GM19025 (cell line): ENCODE measurements at regions not wholly inside any gene's neighbourhood (a gene's known extent, or its start where the extent isn't known, plus 50 kb on each side); places are given as distances from the start of the nearest gene placed in this dataset.
"Not testable (repeated sequence)": the region's sequence is repeated elsewhere in the genome, so short reads cannot be mapped to it uniquely, and the experiment has no call there.

Experiments
- ATAC-seq: cut with Tn5 transposase; IDR thresholded peaks from one replicate; pipeline ENCODE4 v1.9.1; 2021; ENCODE audit warnings: mild to moderate bottlenecking, low read depth, moderate library complexity; ENCODE audit not compliant: unreplicated experiment

- no peak for ATAC-seq
Observed at GRCh38 chr4:101439926-101440325, 92.6 kb upstream of the PPP3CA start.

DNA sequence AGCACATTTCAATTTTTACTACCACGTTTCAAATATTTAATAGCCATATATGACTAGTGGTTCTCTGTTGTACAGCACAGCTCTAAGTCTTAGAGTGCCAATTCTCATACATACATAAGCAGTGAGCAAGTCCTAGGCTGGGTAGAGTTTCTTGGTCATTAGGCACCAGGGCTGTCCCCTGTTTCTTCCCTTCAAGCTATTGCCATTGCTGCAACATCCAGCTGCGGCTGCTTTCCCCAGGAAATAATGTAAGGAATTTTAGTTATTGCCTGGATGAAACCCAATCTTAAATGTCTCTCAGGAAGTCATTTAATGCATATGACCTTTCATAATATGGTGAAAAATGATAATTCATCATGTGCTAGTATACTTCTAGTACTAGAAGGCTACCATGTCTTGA is 74.1 kb upstream of the PPP3CA start:
- ATAC-seq, result no peak

DNA sequence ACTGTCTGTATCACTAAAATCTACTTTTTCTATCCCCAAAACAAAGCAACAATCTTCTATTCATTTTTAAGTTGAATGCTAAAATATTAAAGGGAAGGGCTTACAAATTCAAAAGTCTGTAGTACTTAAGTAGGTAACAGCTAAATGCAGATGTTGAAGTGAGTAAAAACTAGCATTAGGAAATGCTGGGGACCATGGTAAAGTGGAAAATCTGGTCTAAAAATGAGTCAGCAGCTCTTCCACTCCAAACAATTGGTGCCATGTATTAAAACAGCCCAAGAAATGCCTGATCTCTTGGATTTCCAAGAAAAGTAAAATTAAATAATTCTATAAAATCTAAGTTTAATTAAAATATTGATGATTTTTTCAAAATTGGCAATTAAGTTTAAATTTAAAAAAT is 73.3 kb upstream of the PPP3CA start:
- ATAC-seq, result no peak

- peak; percentile 50 for ATAC-seq
Observed at GRCh38 chr4:101419336-101420135, 72.2 kb upstream of the PPP3CA start.

DNA sequence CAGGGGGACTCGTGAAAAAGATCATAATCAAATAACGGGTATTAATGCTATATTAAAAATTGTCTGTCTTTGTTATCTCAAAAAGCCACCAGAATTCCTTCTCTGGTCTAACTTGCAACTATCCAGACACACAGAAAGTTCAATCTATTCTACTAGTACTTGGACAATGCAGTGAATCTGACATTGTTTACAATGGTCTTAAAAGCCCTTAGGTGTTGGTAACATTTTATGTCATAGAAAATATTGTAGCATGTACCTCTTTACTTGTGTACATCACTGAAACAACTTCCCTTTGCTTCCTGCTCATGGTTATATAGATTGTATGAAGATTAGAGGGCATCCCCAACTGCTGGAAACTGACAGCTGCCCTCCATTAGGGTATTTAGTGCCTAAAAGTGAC is 71.1 kb upstream of the PPP3CA start:
- ATAC-seq, result no peak

- ATAC-seq, result peak; percentile 65
Observed at GRCh38 chr4:101418055-101418454, 70.7 kb upstream of the PPP3CA start.

GRCh38 chr4:101417046-101417445 is 69.7 kb upstream of the PPP3CA start:
- ATAC-seq, result no peak

DNA sequence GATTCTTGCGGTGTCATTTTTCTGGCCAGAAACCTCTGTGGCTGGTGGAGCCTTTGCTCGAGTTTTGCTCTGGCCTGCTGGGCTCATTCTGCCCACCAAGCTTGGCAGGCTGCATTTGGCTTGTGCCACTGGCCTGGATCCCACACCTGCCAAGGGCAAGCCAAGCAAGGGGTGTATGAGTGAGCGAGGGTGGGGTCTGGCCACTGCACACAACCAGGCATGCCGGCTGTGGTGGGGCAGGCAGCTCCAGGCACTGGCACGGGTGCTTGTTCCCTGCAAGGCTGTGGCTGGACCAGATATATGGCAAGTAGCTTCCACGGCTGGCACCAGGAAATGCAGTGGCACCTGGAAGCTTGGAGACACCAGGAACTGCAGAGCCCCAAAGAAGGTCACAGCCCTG is 68.6 kb upstream of the PPP3CA start:
- ATAC-seq, result no peak

GRCh38 chr4:101414496-101414895 is 67.2 kb upstream of the PPP3CA start:
- no peak for ATAC-seq

DNA sequence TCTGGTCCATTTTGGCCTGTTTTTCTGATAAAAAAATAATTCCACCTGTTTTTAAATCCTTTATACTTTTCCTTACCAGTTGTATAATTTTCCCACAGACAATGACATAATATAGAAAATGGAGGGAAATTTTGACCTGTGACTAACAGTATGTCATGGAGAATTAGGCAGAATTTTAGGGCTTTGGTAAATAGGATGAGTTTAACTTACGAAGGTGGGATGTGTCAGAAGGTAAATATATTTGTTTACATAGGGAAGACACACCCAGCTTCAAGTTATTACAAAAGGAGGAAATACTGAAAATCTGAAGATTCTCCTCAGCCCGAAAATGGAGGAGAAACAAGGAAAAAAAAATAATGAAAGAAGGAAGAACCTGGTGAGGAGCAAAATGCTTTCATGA is 64.6 kb upstream of the PPP3CA start:
- ATAC-seq, result no peak

GRCh38 chr4:101411281-101411910 is 64.1 kb upstream of the PPP3CA start:
- ATAC-seq, result not testable (repeated sequence)

DNA sequence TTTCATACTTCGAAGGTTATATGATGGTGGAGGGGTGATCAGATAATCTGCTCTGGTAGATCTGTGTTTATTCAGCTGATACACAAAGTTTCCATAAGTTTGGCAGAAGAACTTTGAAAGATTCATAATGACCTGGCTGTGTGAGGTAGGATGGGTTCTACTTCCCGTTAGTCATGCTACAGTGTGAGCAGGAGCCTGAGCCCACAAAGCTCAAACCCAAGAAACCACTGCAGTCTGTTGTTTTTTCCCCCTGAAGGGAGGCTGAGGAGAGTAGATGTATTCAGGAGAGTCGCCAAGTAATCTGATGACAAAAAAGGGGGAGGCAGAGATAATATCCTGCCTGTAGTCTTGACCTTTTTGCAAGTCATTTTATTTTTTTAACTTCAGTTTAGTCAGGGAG is 52.8 kb upstream of the PPP3CA start:
- ATAC-seq, result no peak

DNA sequence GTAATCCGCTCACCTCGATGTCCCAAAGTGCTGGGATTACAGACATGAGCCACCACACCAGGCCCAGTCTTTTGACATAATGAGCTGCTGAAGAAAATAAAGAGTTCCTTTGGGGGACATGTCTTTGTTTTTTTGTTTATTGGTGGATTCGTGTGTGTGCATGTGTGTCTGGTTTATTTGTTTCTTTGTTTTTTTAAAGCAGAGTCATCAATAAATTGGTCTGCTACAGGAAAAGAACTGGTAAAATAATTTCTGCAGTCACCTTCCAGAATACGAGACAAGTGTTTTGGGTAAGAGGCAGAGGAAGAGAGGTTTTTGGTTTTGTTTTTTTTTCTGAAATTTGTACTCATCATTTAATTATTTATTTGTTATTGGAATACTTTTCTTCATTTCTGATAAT is 51.5 kb upstream of the PPP3CA start:
- no peak for ATAC-seq
